ENCODE measurements at regions not wholly inside any gene's neighbourhood (a gene's known extent, or its start where the extent isn't known, plus 50 kb on each side); places are given as distances from the start of the nearest gene placed in this dataset.
"Not testable (repeated sequence)": the region's sequence is repeated elsewhere in the genome, so short reads cannot be mapped to it uniquely, and the experiment has no call there.

GRCh38 chrX:99988532-99988931, 421.5 kb downstream of the PCDH19 start:
- DNase-seq, result not testable (repeated sequence)

GRCh38 chrX:99973572-99974226, 436.4 kb downstream of the PCDH19 start:
- DNase-seq, result no peak

GRCh38 chrX:99939883-99940232, 470.2 kb downstream of the PCDH19 start:
- no peak for DNase-seq

GRCh38 chrX:99939206-99939882, 470.7 kb downstream of the PCDH19 start:
- not testable (repeated sequence) for DNase-seq

- DNase-seq, result no peak
These were observed 471.6 kb downstream of the PCDH19 start for GRCh38 chrX:99938464-99938863.

DNA sequence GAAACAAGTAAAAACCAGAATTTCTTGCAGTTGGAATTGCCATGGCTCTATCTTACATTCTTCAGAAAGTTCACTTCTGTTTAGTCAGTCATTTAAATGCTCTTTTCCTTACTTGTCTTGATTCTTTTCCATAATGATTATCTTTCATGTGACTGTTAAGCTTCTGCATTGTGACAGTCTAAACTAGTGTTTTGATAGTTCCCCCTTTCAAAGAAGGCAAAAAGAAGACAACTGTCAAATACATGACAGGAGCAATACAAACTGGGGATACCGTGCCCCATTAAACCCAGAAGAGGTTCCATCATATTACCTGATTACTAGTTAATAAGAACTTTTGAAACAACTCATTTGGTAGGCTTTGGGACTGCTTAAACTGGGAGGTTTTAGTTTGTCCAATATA, 476.2 kb downstream of the PCDH19 start:
- DNase-seq, result no peak

DNA sequence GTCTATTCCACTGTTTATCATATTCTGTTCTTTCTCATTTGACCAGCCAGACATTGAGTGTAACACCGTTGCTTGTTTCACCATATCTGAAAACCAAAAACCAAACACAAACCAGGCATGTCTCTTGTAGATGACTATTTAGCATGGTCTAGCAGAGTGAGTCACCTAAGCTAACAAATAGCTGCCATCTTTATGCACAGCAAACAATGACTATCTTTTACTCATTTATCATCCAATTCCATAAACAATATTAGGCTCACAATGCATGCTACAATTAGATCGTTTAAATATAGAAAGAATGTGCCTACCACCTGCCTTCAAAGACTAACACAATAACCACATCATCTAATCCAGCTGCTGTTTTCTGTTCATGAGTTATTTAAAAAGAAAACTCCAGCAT, 495.4 kb downstream of the PCDH19 start:
- DNase-seq, result no peak

GRCh38 chrX:99913611-99914010, 496.5 kb downstream of the PCDH19 start:
- DNase-seq, result no peak

GRCh38 chrX:99909946-99910345, 500.1 kb downstream of the PCDH19 start:
- no peak for DNase-seq

GRCh38 chrX:99901091-99901490, 509.0 kb downstream of the PCDH19 start:
- DNase-seq, result no peak

- DNase-seq, result no peak
These were observed 522.2 kb downstream of the PCDH19 start for GRCh38 chrX:99887918-99888317.

- no peak for DNase-seq
These were observed 552.6 kb downstream of the PCDH19 start for GRCh38 chrX:99857455-99857854.

DNA sequence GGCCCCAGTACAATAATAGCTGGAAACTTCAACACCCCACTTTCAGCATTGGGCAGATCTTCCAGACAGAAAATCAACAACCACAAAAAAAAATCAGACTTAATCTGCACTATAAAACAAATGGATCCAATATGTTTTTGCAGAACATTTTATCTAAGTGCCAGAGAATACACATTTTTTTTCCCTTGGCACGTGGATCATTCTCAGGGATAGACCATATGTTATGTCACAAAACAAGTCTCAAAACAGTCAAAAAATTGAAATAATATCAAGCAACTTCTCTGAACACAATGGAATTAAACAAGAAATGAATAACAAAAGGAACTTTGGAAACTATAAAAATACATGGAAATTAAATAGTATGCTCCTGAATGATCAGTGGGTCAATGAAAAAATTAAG, 576.3 kb downstream of the PCDH19 start:
- no peak for DNase-seq

DNA sequence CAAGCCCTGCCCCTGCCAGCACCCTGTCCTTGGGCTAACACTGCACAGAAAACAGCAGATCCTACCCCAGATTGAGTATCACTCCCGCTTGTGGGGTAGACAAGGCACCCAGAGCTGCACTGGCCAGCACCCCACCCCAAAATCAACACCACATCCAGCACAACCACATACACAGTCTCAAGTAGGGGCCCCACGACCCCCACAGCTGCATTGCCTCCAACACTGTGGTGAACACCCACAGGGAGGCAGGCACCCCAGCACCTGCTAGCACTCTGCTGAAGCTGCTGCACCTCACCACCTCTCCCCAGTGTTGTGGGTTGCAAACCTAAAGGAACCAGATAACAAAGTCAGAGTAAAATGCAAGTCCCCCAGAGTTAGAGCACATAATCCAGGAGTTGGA, 589.9 kb downstream of the PCDH19 start:
- DNase-seq, result no peak

DNA sequence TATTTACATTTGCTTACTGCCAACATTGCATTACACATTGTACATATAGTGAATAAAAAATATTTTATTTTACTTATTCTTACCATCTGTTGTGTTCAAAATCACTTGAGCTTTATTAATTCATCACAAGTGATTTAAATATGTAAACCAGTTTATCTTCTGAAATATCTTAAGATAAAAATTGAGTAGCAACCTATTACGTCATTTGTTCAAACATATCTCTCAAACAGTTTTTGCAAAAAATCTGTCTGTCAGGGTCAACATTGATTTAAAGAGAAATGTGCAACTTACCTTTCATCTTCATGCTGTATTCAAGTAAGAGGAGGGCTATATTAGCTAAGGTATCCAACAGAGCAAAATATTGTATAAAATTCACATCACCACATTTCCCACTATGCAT, 610.1 kb downstream of the PCDH19 start:
- no peak for DNase-seq

- no peak for DNase-seq
These were observed 611.1 kb downstream of the PCDH19 start for GRCh38 chrX:99798936-99799335.

DNA sequence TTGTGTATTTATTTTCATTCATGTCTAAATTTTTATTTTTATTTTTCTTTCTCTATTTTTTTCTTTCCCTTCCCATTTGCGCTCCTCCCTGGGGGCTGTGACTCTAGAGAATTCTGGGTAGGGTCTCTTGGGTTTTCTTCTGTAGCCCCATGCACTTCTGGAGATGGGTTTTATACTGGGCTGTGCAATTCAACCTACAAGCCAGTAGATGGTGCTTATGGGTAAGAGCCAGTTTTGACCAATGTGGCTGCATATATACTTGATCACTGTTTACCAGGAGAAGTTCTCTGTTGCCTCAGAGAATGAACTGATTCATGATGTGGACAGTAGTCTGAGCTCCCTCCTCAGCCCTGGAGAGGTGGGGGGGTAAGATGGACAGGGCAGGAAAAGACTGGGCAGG, 614.6 kb downstream of the PCDH19 start:
- no peak for DNase-seq

- no peak for DNase-seq
These were observed 627.5 kb downstream of the PCDH19 start for GRCh38 chrX:99782516-99783040.

GRCh38 chrX:99777912-99778311, 632.2 kb downstream of the PCDH19 start:
- no peak for DNase-seq

DNA sequence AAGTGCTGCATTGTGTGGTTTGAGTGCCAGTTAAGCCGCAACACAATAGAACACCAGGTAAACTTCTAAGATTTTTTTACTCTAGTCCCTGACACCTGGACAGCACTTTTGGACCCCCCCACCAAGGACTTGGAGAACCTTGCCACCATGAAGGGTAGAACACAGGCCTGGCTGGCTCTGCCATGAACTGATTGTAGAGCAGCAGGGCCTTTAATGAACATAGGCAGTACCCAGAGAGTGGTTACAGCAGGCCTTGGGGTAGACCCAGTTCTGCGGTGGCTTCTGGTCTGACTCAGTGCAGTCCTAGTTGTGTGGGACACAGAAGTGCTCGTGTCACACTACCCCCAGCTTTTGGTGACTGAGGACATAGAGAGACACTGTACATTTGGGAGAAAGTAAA, 648.3 kb downstream of the PCDH19 start:
- DNase-seq, result no peak

DNA sequence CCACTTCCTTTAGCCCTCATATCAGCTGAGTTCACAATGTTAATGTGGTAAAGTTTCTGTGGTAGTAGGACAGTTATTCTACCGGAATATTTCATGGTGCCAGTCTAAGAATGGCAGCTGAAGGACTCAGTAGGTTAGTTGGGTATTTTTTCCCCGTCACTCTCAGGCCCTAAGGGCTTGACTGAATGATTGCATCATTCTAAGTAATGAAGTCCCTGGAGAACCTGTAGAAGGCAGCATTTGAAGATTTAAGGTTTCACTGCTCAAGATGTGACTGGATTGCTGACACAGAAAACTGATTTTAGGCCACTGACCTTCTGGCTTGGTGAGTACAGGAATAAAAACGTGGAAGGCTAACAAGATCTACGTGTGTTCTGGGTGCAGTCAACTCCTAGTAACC, 657.3 kb downstream of the PCDH19 start:
- no peak for DNase-seq

GRCh38 chrX:99750721-99751120, 659.4 kb downstream of the PCDH19 start:
- no peak for DNase-seq

DNA sequence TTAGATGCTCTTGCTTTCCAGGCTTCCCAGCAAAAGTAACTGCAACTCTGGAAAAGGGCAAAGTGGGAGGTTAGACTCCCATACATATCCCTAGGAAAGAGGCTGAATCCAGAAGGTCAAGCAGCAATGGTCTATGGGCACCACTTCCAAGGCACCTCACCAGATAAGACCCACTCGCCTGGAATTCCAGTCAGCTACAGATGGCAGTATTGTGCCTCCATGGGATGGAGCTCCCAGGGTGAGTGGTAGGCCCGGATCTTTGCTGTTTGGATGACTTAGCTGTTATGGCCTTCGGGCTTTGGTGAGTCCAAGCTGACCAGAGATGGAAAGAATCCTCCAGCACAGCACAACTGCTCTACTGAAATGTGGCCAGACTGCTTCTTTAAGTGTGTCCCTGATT, 688.0 kb downstream of the PCDH19 start:
- no peak for DNase-seq

- no peak for DNase-seq
These were observed 690.9 kb downstream of the PCDH19 start for GRCh38 chrX:99719140-99719539.

- DNase-seq, result no peak
These were observed 692.4 kb downstream of the PCDH19 start for GRCh38 chrX:99717716-99718115.
